Osteoblast (primary cell): ENCODE measurements at regions not wholly inside any gene's neighbourhood (a gene's known extent, or its start where the extent isn't known, plus 50 kb on each side); places are given as distances from the start of the nearest gene placed in this dataset.

ENCODE experiments used
- DNase-seq: peaks from one replicate; pipeline ENCODE4 v3.0.0; 2011; ENCODE audit warnings: low spot score, mixed read lengths; ENCODE audit not compliant: insufficient read length; ENCODE audit errors: missing footprints
- H2AFZ ChIP-seq: 2 replicates; pipeline ENCODE4 v1.6.0; 2011; ENCODE audit warnings: mild to moderate bottlenecking, low read length
- H3K27ac ChIP-seq: 2 replicates; pipeline ENCODE4 v1.5.1; 2011; ENCODE audit warnings: mild to moderate bottlenecking, low read depth, low read length, moderate library complexity
- H3K27me3 ChIP-seq: 2 replicates; pipeline ENCODE4 v1.6.0; 2012; ENCODE audit warnings: mild to moderate bottlenecking, control low read depth, inconsistent platforms, low read length, moderate library complexity; ENCODE audit not compliant: insufficient read depth
- H3K36me3 ChIP-seq: 2 replicates; pipeline ENCODE4 v1.5.1; 2011; ENCODE audit warnings: mild to moderate bottlenecking, low read length, control low read depth, moderate library complexity; ENCODE audit not compliant: insufficient read depth
- H3K4me1 ChIP-seq: 2 replicates; pipeline ENCODE4 v1.5.1; 2011; ENCODE audit warnings: mild to moderate bottlenecking, low read length, control low read depth, moderate library complexity; ENCODE audit not compliant: insufficient read depth
- H3K4me2 ChIP-seq: 2 replicates; pipeline ENCODE4 v1.6.0; 2011; ENCODE audit warnings: mild to moderate bottlenecking, low read length; ENCODE audit not compliant: insufficient read depth
- H3K4me3 ChIP-seq: fragments of 200-600 bp; sonication (generic); 3 replicates; pipeline ENCODE4 v1.5.1; 2012; ENCODE audit warnings: mild to moderate bottlenecking, low read length, inconsistent platforms; ENCODE audit not compliant: insufficient read depth
- H3K79me2 ChIP-seq: 2 replicates; pipeline ENCODE4 v1.6.0; 2012; ENCODE audit warnings: mild to moderate bottlenecking, low read length, control low read depth, inconsistent platforms; ENCODE audit not compliant: insufficient read depth
- H3K9me3 ChIP-seq: 2 replicates; pipeline ENCODE4 v1.5.1; 2011; ENCODE audit warnings: low read depth, low read length, control low read depth
- H4K20me1 ChIP-seq: 2 replicates; pipeline ENCODE4 v1.6.0; 2012; ENCODE audit warnings: mild to moderate bottlenecking, low read length, control low read depth; ENCODE audit not compliant: insufficient read depth
- TF ChIP-seq, protein P1 (sequence below): IDR thresholded peaks from 2 replicates; pipeline ENCODE4 v1.5.1; 2011; ENCODE audit warnings: mild to moderate bottlenecking, low read depth, low read length, moderate library complexity; ENCODE audit errors: extremely low read depth

DNA sequence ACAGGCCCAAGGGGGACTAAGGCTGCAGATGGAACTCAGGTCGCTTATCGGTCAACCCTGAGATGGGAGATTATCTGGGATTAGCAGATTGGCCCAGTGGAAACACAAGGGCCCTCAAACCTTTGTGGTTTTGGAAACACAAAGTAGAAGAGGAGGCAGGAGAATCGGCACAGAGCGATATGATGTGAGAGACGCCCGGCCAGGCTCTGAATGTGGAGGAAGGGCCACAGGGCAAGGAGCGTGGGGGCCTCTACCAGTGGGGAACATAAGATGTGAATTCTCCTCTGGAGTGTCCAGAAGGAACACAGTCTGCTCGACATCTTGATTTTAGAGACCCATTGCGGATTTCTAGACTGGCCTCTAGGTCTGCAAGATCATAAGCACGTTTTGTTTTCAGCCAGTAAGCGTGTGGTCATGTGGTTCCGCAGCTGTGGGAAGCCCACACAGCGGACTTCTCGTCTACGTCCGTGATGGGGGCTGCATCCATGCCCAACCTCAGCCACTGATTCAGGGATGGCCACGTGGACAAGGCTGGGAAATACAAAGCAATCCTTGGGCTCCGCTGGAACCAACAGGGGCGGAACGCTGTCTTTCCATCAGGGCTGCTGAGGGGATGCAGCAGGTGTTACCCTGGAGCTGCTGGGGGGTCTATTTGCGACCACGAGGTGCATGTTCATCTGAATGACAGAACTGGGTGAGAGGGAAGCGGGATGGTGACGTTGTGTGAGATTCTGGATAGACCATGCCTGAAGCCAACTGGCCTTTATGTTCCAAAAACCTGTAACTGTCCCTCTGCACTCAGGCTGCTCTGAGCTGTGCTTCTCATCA is 127.6 kb upstream of the PMEPA1 start:
- Histone ChIP-seq H3K27me3 (peaks cover 13% of the 10 kb centered on the region), H3K36me3 (no peaks in the 10 kb centered on the region), H3K79me2 (no peaks in the 10 kb centered on the region), H3K27ac (no peak overlapping the region), H3K4me3 (no peak overlapping the region), H2AFZ (no peak overlapping the region), H3K4me2 (no peak overlapping the region), H3K4me1 (no peaks in the 10 kb centered on the region), H3K9me3 (no peaks in the 10 kb centered on the region), H4K20me1 (no peaks in the 10 kb centered on the region)
- TF ChIP-seq, protein P1, sequence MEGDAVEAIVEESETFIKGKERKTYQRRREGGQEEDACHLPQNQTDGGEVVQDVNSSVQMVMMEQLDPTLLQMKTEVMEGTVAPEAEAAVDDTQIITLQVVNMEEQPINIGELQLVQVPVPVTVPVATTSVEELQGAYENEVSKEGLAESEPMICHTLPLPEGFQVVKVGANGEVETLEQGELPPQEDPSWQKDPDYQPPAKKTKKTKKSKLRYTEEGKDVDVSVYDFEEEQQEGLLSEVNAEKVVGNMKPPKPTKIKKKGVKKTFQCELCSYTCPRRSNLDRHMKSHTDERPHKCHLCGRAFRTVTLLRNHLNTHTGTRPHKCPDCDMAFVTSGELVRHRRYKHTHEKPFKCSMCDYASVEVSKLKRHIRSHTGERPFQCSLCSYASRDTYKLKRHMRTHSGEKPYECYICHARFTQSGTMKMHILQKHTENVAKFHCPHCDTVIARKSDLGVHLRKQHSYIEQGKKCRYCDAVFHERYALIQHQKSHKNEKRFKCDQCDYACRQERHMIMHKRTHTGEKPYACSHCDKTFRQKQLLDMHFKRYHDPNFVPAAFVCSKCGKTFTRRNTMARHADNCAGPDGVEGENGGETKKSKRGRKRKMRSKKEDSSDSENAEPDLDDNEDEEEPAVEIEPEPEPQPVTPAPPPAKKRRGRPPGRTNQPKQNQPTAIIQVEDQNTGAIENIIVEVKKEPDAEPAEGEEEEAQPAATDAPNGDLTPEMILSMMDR = no peak
- no peak for DNase-seq

DNA sequence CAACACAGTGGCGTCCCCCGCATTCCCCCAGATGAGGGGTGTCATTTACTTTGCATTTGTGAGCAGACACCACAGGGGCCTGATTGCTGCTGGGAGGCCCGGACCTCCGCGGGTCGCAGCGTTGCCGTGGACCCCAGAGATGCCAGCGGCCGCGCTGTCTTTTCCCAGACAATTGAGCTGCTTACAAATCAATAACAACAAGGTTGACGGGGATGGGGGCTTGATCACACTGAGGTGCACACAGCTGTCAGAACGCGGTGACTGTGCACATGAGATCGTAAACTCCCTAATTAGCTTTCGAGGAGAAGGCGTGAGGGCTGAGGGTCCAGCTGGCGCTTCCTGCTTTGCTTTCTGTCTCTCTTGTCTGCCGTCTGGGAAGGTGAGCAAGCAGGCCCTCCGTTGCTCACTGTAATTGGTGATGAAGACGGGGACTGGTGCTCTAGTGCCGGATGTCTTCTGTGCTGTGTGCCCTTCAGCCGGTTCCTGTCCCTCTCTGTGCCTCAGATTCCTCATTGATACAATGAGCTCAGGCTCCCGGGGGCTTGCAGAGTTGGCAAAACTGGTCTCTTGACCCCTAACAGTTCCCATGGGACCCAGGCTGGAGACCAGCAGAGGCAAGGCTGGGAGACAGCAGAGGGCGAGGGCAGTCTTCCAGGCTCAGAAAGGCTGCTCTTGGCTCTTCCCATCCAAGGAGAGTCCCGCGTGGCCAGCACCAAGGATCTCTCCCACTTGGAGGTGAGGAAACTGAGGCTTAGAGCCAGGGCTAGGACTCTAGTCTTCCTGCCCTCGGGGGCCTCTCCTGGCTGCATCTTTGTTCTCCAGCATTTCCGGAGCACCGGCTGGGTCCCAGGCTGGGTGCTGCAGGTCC is 126.0 kb upstream of the PMEPA1 start:
- no peak overlapping the region for H3K27ac ChIP-seq
- H3K36me3 ChIP-seq = no peaks in the 10 kb centered on the region
- H2AFZ ChIP-seq = no peak overlapping the region
- H3K27me3 ChIP-seq = peaks cover 13% of the 10 kb centered on the region
- no peaks in the 10 kb centered on the region for H3K4me1 ChIP-seq
- H3K4me2 ChIP-seq = no peak overlapping the region
- TF ChIP-seq, protein P1 = no peak
- no peaks in the 10 kb centered on the region for H3K79me2 ChIP-seq
- H3K9me3 ChIP-seq = no peaks in the 10 kb centered on the region
- H3K4me3 ChIP-seq = no peak overlapping the region
- DNase-seq = peak; percentile 66
- H4K20me1 ChIP-seq = no peaks in the 10 kb centered on the region

- Histone ChIP-seq H3K27me3 (peaks cover 13% of the 10 kb centered on the region), H4K20me1 (no peaks in the 10 kb centered on the region), H3K79me2 (no peaks in the 10 kb centered on the region), H3K4me1 (no peaks in the 10 kb centered on the region), H3K27ac (no peak overlapping the region), H2AFZ (no peak overlapping the region), H3K36me3 (no peaks in the 10 kb centered on the region), H3K9me3 (no peaks in the 10 kb centered on the region), H3K4me2 (no peak overlapping the region), H3K4me3 (no peak overlapping the region)
- TF ChIP-seq, protein P1 = no peak
- DNase-seq = no peak
These were observed 125.2 kb upstream of the PMEPA1 start for GRCh38 chr20:57835074-57835452.
